KMS-11 (cell line): ENCODE measurements at regions not wholly inside any gene's neighbourhood (a gene's known extent, or its start where the extent isn't known, plus 50 kb on each side); places are given as distances from the start of the nearest gene placed in this dataset.

Source experiments
- H2AFZ ChIP-seq: fragments of 200-600 bp; sonication (generic); 2 replicates; pipeline ENCODE4 v1.6.1; 2016; ENCODE audit warnings: antibody characterized with exemption, mixed run types, low read depth
- H3K27ac ChIP-seq: fragments of 200-600 bp; sonication (generic); 2 replicates; pipeline ENCODE4 v1.6.1; 2016; ENCODE audit warnings: mild to moderate bottlenecking, mixed run types
- H3K27me3 ChIP-seq: fragments of 200-600 bp; sonication (generic); 2 replicates; pipeline ENCODE4 v1.6.1; 2017; ENCODE audit warnings: mild to moderate bottlenecking, low read depth, mixed run types, moderate library complexity; ENCODE audit not compliant: insufficient read depth
- H3K36me3 ChIP-seq: fragments of 200-600 bp; sonication (generic); 2 replicates; pipeline ENCODE4 v1.6.1; 2017; ENCODE audit warnings: mild to moderate bottlenecking, mixed run types; ENCODE audit not compliant: insufficient read depth
- H3K4me1 ChIP-seq: fragments of 200-600 bp; sonication (generic); 2 replicates; pipeline ENCODE4 v1.6.1; 2016; ENCODE audit warnings: mild to moderate bottlenecking, low read depth, mixed run types; ENCODE audit not compliant: poor library complexity, severe bottlenecking
- H3K4me2 ChIP-seq: fragments of 200-600 bp; sonication (generic); 2 replicates; pipeline ENCODE4 v1.7.0; 2016; ENCODE audit warnings: mild to moderate bottlenecking, mixed run types
- H3K4me3 ChIP-seq: fragments of 200-600 bp; sonication (generic); IDR thresholded peaks from 2 replicates; pipeline ENCODE4 v1.6.1; 2017; ENCODE audit warnings: low read depth, low read length, mixed read lengths; ENCODE audit not compliant: insufficient read depth
- H3K79me2 ChIP-seq: fragments of 200-600 bp; sonication (generic); 2 replicates; pipeline ENCODE4 v1.6.1; 2016; ENCODE audit warnings: low read depth, mixed run types; ENCODE audit not compliant: insufficient read depth
- H3K9ac ChIP-seq: fragments of 200-600 bp; sonication (generic); 2 replicates; pipeline ENCODE4 v1.6.1; 2016; ENCODE audit warnings: mild to moderate bottlenecking, mixed run types
- H4K20me1 ChIP-seq: fragments of 200-600 bp; sonication (generic); 2 replicates; pipeline ENCODE4 v1.6.1; 2016; ENCODE audit warnings: mild to moderate bottlenecking, mixed run types; ENCODE audit not compliant: insufficient read depth
- TF ChIP-seq, protein P1 (sequence below): fragments of 200-600 bp; sonication (generic); conservative IDR thresholded peaks from 2 replicates; pipeline ENCODE4 v1.6.1; 2017; ENCODE audit warnings: low read depth, mild to moderate bottlenecking, antibody characterized with exemption, low read length, moderate library complexity, mixed read lengths

DNA sequence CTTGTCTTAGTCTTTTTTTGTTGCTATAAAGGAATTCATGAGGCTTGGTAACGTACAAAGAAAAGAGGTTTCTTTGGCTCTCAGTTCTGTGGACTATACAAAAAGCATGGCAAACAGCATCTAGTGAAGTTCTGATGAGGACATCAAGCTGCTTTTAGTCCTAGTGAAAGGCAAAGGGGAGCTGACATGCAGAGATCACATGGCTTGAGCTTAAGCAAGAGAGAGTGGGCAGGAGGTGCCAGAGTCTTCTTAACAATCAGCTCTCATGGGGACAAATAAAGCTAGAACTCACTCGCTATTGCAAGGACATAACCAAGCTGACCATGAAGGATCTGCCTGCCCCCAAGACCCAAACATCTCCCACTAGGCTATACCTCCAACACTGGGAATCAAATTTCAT is 1063.1 kb downstream of the PCDH7 start:
- H3K9ac ChIP-seq: no peak overlapping the region
- no peak overlapping the region for H3K4me2 ChIP-seq
- no peak overlapping the region for H2AFZ ChIP-seq
- H3K4me1 ChIP-seq: no peaks in the 10 kb centered on the region
- no peaks in the 10 kb centered on the region for H4K20me1 ChIP-seq
- no peaks in the 10 kb centered on the region for H3K36me3 ChIP-seq
- H3K27me3 ChIP-seq: no peaks in the 10 kb centered on the region
- H3K27ac ChIP-seq: no peak overlapping the region
- H3K4me3 ChIP-seq: no peak overlapping the region
- H3K79me2 ChIP-seq: no peaks in the 10 kb centered on the region
- TF ChIP-seq, protein P1, sequence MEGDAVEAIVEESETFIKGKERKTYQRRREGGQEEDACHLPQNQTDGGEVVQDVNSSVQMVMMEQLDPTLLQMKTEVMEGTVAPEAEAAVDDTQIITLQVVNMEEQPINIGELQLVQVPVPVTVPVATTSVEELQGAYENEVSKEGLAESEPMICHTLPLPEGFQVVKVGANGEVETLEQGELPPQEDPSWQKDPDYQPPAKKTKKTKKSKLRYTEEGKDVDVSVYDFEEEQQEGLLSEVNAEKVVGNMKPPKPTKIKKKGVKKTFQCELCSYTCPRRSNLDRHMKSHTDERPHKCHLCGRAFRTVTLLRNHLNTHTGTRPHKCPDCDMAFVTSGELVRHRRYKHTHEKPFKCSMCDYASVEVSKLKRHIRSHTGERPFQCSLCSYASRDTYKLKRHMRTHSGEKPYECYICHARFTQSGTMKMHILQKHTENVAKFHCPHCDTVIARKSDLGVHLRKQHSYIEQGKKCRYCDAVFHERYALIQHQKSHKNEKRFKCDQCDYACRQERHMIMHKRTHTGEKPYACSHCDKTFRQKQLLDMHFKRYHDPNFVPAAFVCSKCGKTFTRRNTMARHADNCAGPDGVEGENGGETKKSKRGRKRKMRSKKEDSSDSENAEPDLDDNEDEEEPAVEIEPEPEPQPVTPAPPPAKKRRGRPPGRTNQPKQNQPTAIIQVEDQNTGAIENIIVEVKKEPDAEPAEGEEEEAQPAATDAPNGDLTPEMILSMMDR: no peak

DNA sequence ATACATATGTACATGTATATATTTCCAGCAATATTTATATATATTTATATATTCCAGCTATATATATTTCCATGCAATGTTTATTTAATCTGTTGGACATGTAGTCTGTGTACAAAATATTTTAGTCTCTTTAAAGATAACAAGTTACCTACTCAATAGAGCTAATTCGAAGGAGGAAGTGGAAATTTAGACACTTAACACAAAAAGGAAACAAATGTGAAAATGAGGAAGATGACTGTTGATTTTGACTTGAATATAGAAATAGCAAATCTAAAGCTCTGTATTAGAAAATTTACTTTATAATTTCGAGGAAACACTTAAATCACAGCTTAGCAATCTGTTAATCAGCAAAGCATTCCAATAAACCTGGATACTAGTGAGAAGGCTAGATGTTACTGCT is 1064.4 kb downstream of the PCDH7 start:
- Histone ChIP-seq H3K27me3 (no peaks in the 10 kb centered on the region), H3K36me3 (no peaks in the 10 kb centered on the region), H3K4me1 (no peaks in the 10 kb centered on the region), H4K20me1 (no peaks in the 10 kb centered on the region), H3K4me2 (no peak overlapping the region), H2AFZ (no peak overlapping the region), H3K4me3 (no peak overlapping the region), H3K9ac (no peak overlapping the region), H3K27ac (no peak overlapping the region), H3K79me2 (no peaks in the 10 kb centered on the region)
- TF ChIP-seq, protein P1: no peak

DNA sequence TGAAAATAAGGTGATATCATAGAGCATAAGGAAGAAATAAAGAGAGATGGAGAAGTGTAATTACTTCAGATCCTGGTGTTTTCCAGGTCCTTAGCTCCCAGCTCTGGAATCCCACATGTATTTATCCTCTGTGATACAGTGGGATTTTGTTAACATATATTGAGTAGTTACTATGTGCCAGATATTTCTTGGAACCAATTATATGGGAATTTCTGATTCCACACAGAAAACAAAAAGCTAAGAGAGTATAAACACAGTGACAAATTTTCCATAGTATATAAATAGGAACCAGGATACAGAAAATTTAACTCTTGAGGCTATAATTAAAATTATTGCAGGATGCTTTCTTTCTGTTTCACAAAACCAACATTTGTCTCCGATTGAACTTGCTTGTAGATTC is 1067.5 kb downstream of the PCDH7 start:
- no peak overlapping the region for H3K27ac ChIP-seq
- H3K4me1 ChIP-seq: no peaks in the 10 kb centered on the region
- TF ChIP-seq, protein P1: no peak
- no peak overlapping the region for H2AFZ ChIP-seq
- H3K36me3 ChIP-seq: no peaks in the 10 kb centered on the region
- H3K9ac ChIP-seq: no peak overlapping the region
- H3K27me3 ChIP-seq: no peaks in the 10 kb centered on the region
- H3K4me3 ChIP-seq: no peak overlapping the region
- H4K20me1 ChIP-seq: no peaks in the 10 kb centered on the region
- H3K4me2 ChIP-seq: no peak overlapping the region
- no peaks in the 10 kb centered on the region for H3K79me2 ChIP-seq

DNA sequence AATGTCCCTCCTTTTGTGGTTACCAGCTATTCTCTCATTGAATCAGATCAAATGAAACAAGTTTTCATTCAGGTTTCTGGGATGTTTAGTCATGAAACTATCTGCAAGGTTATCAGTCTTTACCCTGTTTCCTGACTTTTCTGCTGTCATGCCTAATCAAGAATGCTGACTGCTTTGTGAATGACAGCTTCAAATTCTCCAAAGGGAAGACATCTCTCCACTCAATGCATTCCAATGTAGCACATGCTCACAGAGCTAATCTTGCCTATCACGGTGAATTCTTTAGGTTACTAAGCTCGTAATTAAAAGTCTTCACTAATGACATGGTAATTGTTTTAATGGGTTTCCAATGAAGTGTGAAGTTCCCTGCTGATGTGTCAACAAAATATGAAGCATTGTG is 1068.5 kb downstream of the PCDH7 start:
- H3K9ac ChIP-seq: no peak overlapping the region
- H4K20me1 ChIP-seq: no peaks in the 10 kb centered on the region
- no peak overlapping the region for H2AFZ ChIP-seq
- H3K4me2 ChIP-seq: no peak overlapping the region
- no peaks in the 10 kb centered on the region for H3K27me3 ChIP-seq
- H3K79me2 ChIP-seq: no peaks in the 10 kb centered on the region
- no peaks in the 10 kb centered on the region for H3K4me1 ChIP-seq
- TF ChIP-seq, protein P1: no peak
- H3K27ac ChIP-seq: no peak overlapping the region
- no peak overlapping the region for H3K4me3 ChIP-seq
- H3K36me3 ChIP-seq: no peaks in the 10 kb centered on the region

DNA sequence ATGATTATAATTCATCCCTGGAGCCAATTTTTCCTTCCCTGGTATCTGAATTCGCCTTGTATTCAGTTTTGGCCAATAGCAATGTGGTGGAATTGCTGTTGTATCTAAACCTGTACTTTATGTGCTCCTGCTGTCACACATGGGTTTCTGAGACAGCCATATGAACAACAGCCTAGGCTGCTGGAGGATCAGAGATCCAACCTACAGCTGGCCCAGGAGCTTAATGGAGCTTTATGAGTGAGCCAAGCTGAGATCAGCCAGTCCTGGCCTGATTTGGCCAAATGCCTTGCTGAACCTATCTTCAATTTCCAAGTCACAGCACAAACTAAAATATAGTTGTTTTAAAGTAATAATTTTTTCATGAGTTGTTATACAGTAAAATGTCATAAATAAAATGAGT is 1071.5 kb downstream of the PCDH7 start:
- Histone ChIP-seq H3K36me3 (no peaks in the 10 kb centered on the region), H3K4me3 (no peak overlapping the region), H3K27ac (no peak overlapping the region), H3K27me3 (no peaks in the 10 kb centered on the region), H3K9ac (no peak overlapping the region), H4K20me1 (no peaks in the 10 kb centered on the region), H2AFZ (no peak overlapping the region), H3K4me1 (no peaks in the 10 kb centered on the region), H3K79me2 (no peaks in the 10 kb centered on the region), H3K4me2 (no peak overlapping the region)
- TF ChIP-seq, protein P1: no peak
